ENCODE measurements at regions not wholly inside any gene's neighbourhood (a gene's known extent, or its start where the extent isn't known, plus 50 kb on each side); places are given as distances from the start of the nearest gene placed in this dataset.

DNA sequence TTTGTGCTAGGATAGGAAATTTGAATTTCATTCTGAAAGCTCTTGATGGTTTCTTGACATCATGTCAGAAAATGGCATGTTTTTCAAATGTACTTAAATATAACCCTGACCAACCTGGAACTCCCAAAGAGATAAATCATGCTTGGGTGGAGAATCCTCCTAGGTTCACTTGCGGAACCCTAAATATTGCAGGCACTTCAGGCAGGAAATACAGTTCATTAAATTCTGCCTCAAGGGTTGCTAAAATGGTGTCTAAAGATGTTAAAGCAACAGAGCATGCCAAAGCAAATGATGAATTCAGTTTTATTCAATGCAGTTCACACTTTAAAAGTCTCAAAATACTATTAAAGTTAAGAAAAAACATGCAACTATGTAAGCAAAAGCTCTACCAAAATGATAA, 415.9 kb downstream of the SLITRK6 start:
- Histone ChIP-seq H3K36me3 (ENCODE audit: insufficient read depth, low read length) (no peaks in the 10 kb centered on the region), H3K9me3 (ENCODE audit: low read length) (0 out of 2 replicates have a peak, but pooled peaks cover 3% of the 10 kb centered on the region), H3K4me3 (ENCODE audit: low read depth, low read length, poor library complexity, severe bottlenecking) (peak overlapping the region; percentile 0), H3K9me2 (ENCODE audit: low read depth, low read length) (no peaks in the 10 kb centered on the region), H3K9ac (ENCODE audit: low read length) (0 out of 2 replicates have a peak overlapping the region, but pooled peaks have one; percentile 20), H3F3A (ENCODE audit: insufficient read depth, low read length) (no peaks in the 10 kb centered on the region), H3K79me2 (ENCODE audit: insufficient read depth, low read length) (no peaks in the 10 kb centered on the region), H4K20me1 (ENCODE audit: insufficient read depth, low read length) (no peaks in the 10 kb centered on the region), H3K4me1 (ENCODE audit: insufficient read depth, low read length, severe bottlenecking) (peaks cover 90% of the 10 kb centered on the region), H3K27ac (ENCODE audit: low read depth, low read length, poor library complexity, severe bottlenecking) (peak overlapping the region; percentile 89), H2AFZ (ENCODE audit: low read length) (0 out of 2 replicates have a peak overlapping the region, but pooled peaks have one; percentile 8), H3K27me3 (ENCODE audit: insufficient read depth, low read length) (no peaks in the 10 kb centered on the region), H3K4me2 (ENCODE audit: low read length) (peak overlapping the region; percentile 5)
- no peak for TF ChIP-seq EZH2 (IDR thresholded peaks at IDR 0.05; ENCODE audit: borderline replicate concordance, low read length)
- no peak for TF ChIP-seq CTCF (IDR thresholded peaks at IDR 0.05; ENCODE audit: low read length)

DNA sequence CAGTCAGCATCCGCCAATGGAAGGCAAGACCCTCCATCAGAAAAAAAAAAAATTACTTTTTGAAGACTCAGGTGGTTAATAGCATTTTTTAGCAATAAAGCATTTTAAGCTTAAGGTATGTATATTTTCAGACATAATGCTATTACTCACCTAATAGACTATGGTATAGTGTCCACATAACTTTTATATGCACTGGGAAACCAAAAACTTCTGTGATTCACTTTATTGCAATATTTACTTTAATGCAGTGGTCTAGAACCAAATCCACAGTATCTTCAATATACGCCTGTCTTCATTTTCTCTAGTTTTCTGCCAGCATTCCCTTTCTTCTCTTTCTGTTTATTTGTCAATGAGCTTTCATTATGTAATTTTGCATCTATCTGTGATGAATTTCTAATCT, 418.1 kb downstream of the SLITRK6 start:
- H4K20me1 ChIP-seq (ENCODE audit: insufficient read depth, low read length), result no peaks in the 10 kb centered on the region
- no peak overlapping the region for H3K27ac ChIP-seq (ENCODE audit: low read depth, low read length, poor library complexity, severe bottlenecking)
- no peaks in the 10 kb centered on the region for H3K9me3 ChIP-seq (ENCODE audit: low read length)
- no peak overlapping the region for H2AFZ ChIP-seq (ENCODE audit: low read length)
- H3K27me3 ChIP-seq (ENCODE audit: insufficient read depth, low read length), result no peaks in the 10 kb centered on the region
- H3K4me1 ChIP-seq (ENCODE audit: insufficient read depth, low read length, severe bottlenecking), result peaks cover 79% of the 10 kb centered on the region
- no peak overlapping the region for H3K9ac ChIP-seq (ENCODE audit: low read length)
- H3K79me2 ChIP-seq (ENCODE audit: insufficient read depth, low read length), result no peaks in the 10 kb centered on the region
- H3K4me3 ChIP-seq (ENCODE audit: low read depth, low read length, poor library complexity, severe bottlenecking), result no peak overlapping the region
- no peaks in the 10 kb centered on the region for H3K36me3 ChIP-seq (ENCODE audit: insufficient read depth, low read length)
- TF ChIP-seq CTCF (IDR thresholded peaks at IDR 0.05; ENCODE audit: low read length) (no peak), EZH2 (IDR thresholded peaks at IDR 0.05; ENCODE audit: borderline replicate concordance, low read length) (no peak)
- no peaks in the 10 kb centered on the region for H3K9me2 ChIP-seq (ENCODE audit: low read depth, low read length)
- no peak overlapping the region for H3K4me2 ChIP-seq (ENCODE audit: low read length)
- no peaks in the 10 kb centered on the region for H3F3A ChIP-seq (ENCODE audit: insufficient read depth, low read length)

DNA sequence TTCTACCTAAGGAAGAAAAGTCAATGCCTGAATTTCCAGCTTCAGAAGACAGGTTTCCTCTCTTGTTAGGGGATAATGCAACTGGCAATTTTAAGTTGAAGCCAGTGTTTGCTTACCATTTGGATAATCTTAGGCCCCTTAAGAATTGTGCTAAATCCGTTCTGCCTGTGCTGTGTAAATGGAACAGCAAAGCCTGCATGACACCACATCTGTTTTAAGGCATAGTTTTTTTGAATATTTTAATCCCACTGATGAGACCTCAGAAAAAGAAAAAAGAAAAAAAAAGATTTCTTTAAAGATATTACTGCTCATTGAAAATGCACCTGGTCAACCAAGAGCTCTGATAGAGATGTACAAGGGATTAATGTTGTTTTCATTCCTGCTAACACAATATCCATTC, 419.2 kb downstream of the SLITRK6 start:
- no peaks in the 10 kb centered on the region for H3K79me2 ChIP-seq (ENCODE audit: insufficient read depth, low read length)
- peak overlapping the region; percentile 72 for H3K4me2 ChIP-seq (ENCODE audit: low read length)
- TF ChIP-seq EZH2 (IDR thresholded peaks at IDR 0.05; ENCODE audit: borderline replicate concordance, low read length) (no peak), CTCF (IDR thresholded peaks at IDR 0.05; ENCODE audit: low read length) (no peak)
- peak overlapping the region; percentile 54 for H3K27ac ChIP-seq (ENCODE audit: low read depth, low read length, poor library complexity, severe bottlenecking)
- no peaks in the 10 kb centered on the region for H3K9me3 ChIP-seq (ENCODE audit: low read length)
- no peaks in the 10 kb centered on the region for H3F3A ChIP-seq (ENCODE audit: insufficient read depth, low read length)
- no peaks in the 10 kb centered on the region for H3K9me2 ChIP-seq (ENCODE audit: low read depth, low read length)
- peak overlapping the region; percentile 40 for H3K4me3 ChIP-seq (ENCODE audit: low read depth, low read length, poor library complexity, severe bottlenecking)
- H2AFZ ChIP-seq (ENCODE audit: low read length), result peak overlapping the region; percentile 38
- no peaks in the 10 kb centered on the region for H3K27me3 ChIP-seq (ENCODE audit: insufficient read depth, low read length)
- peak overlapping the region; percentile 33; the same call in 1 of the 2 replicates for H3K9ac ChIP-seq (ENCODE audit: low read length)
- H3K36me3 ChIP-seq (ENCODE audit: insufficient read depth, low read length), result no peaks in the 10 kb centered on the region
- no peaks in the 10 kb centered on the region for H4K20me1 ChIP-seq (ENCODE audit: insufficient read depth, low read length)
- peaks cover 68% of the 10 kb centered on the region for H3K4me1 ChIP-seq (ENCODE audit: insufficient read depth, low read length, severe bottlenecking)
